ENCODE measurements at regions not wholly inside any gene's neighbourhood (a gene's known extent, or its start where the extent isn't known, plus 50 kb on each side); places are given as distances from the start of the nearest gene placed in this dataset.
"Not testable (repeated sequence)": the region's sequence is repeated elsewhere in the genome, so short reads cannot be mapped to it uniquely, and the experiment has no call there.

GRCh38 chr10:113480851-113481502, 71.9 kb upstream of the HABP2 start:
- in situ Hi-C loops (cut with HindIII; ENCODE audit: low sequenced_read_pairs), result no loop called here

- in situ Hi-C loops (cut with HindIII; ENCODE audit: low sequenced_read_pairs), result no loop called here
Measured at GRCh38 chr10:113484487-113484886, 68.4 kb upstream of the HABP2 start.

- in situ Hi-C loops (cut with HindIII; ENCODE audit: low sequenced_read_pairs), result no loop called here
Measured at GRCh38 chr10:113485736-113486135, 67.1 kb upstream of the HABP2 start.

GRCh38 chr10:113486531-113486930, 66.3 kb upstream of the HABP2 start:
- in situ Hi-C loops (cut with HindIII; ENCODE audit: low sequenced_read_pairs), result no loop called here

- in situ Hi-C loops (cut with HindIII; ENCODE audit: low sequenced_read_pairs), result no loop called here
Measured at GRCh38 chr10:113487154-113487553, 65.7 kb upstream of the HABP2 start.

GRCh38 chr10:113488186-113488585, 64.7 kb upstream of the HABP2 start:
- in situ Hi-C loops (cut with HindIII; ENCODE audit: low sequenced_read_pairs), result no loop called here

- in situ Hi-C loops (cut with HindIII; ENCODE audit: low sequenced_read_pairs), result not testable (repeated sequence)
Measured at GRCh38 chr10:113489522-113489921, 63.3 kb upstream of the HABP2 start.

- in situ Hi-C loops (cut with HindIII; ENCODE audit: low sequenced_read_pairs), result no loop called here
Measured at GRCh38 chr10:113491967-113492565, 60.8 kb upstream of the HABP2 start.

- in situ Hi-C loops (cut with HindIII; ENCODE audit: low sequenced_read_pairs), result no loop called here
Measured at GRCh38 chr10:113493195-113493594, 59.7 kb upstream of the HABP2 start.

GRCh38 chr10:113493882-113494301, 59.0 kb upstream of the HABP2 start:
- in situ Hi-C loops (cut with HindIII; ENCODE audit: low sequenced_read_pairs), result no loop called here

- in situ Hi-C loops (cut with HindIII; ENCODE audit: low sequenced_read_pairs), result no loop called here
Measured at GRCh38 chr10:113494761-113495160, 58.1 kb upstream of the HABP2 start.

- in situ Hi-C loops (cut with HindIII; ENCODE audit: low sequenced_read_pairs), result no loop called here
Measured at GRCh38 chr10:113495553-113495952, 57.3 kb upstream of the HABP2 start.

- in situ Hi-C loops (cut with HindIII; ENCODE audit: low sequenced_read_pairs), result no loop called here
Measured at GRCh38 chr10:113496111-113497109, 56.4 kb upstream of the HABP2 start.

- in situ Hi-C loops (cut with HindIII; ENCODE audit: low sequenced_read_pairs), result no loop called here
Measured at GRCh38 chr10:113497198-113497597, 55.7 kb upstream of the HABP2 start.

- in situ Hi-C loops (cut with HindIII; ENCODE audit: low sequenced_read_pairs), result no loop called here
Measured at GRCh38 chr10:113498997-113499396, 53.9 kb upstream of the HABP2 start.

- in situ Hi-C loops (cut with HindIII; ENCODE audit: low sequenced_read_pairs), result loop anchor here (5.0 kb wide), 1 partner anchor 78 kb away; no protein-coding TSS in a partner anchor
Measured at GRCh38 chr10:113499806-113500205, 53.0 kb upstream of the HABP2 start.

GRCh38 chr10:113501031-113501430, 51.8 kb upstream of the HABP2 start:
- in situ Hi-C loops (cut with HindIII; ENCODE audit: low sequenced_read_pairs), result loop anchor here (5.0 kb wide), 1 partner anchor 79 kb away; no protein-coding TSS in a partner anchor

All from endothelial cell of hepatic sinusoid (primary cell).